DND-41 (cell line): ENCODE measurements at regions not wholly inside any gene's neighbourhood (a gene's known extent, or its start where the extent isn't known, plus 50 kb on each side); places are given as distances from the start of the nearest gene placed in this dataset.

ENCODE experiments used
- ATAC-seq: fragments of 200-7000 bp; cut with Tn5 transposase; 3 replicates; pipeline ENCODE4 v1.9.1; 2021; ENCODE audit warnings: low read depth; ENCODE audit not compliant: insufficient read depth
- DNase-seq: peaks from one replicate; pipeline ENCODE4 v3.0.0-alpha.2; 2020
- H2AFZ ChIP-seq: 2 replicates; pipeline ENCODE4 v1.6.0; 2012; ENCODE audit warnings: low read depth, low read length
- H3K27ac ChIP-seq: 2 replicates; pipeline ENCODE4 v1.5.1; 2012; ENCODE audit warnings: low read length, inconsistent platforms
- H3K27me3 ChIP-seq: fragments of 200-600 bp; sonication (generic); 2 replicates; pipeline ENCODE4 v1.6.0; 2012; ENCODE audit warnings: low read length, mild to moderate bottlenecking, inconsistent platforms; ENCODE audit not compliant: insufficient read depth, poor library complexity
- H3K36me3 ChIP-seq: 2 replicates; pipeline ENCODE4 v1.5.1; 2012; ENCODE audit warnings: low read length, inconsistent platforms; ENCODE audit not compliant: insufficient read depth
- H3K4me1 ChIP-seq: 2 replicates; pipeline ENCODE4 v1.5.1; 2012; ENCODE audit warnings: mild to moderate bottlenecking, low read length; ENCODE audit not compliant: insufficient read depth
- H3K4me2 ChIP-seq: 2 replicates; pipeline ENCODE4 v1.6.0; 2012; ENCODE audit warnings: mild to moderate bottlenecking, moderate library complexity, low read length, inconsistent platforms; ENCODE audit not compliant: insufficient read depth
- H3K4me3 ChIP-seq, 2 experiments: fragments of 200-600 bp in 1 of 2; shearing (Covaris generic) in 1 of 2; 2 replicates each; pipeline ENCODE4 v1.5.1; 2012 to 2016; ENCODE audit warnings: inconsistent platforms in 2 of 2, low read length in 2 of 2, mild to moderate bottlenecking in 2 of 2, low read depth in 1 of 2, moderate library complexity in 1 of 2
- H3K79me2 ChIP-seq: 2 replicates; pipeline ENCODE4 v1.6.0; 2012; ENCODE audit warnings: low read length, inconsistent platforms; ENCODE audit not compliant: insufficient read depth
- H3K9ac ChIP-seq: 2 replicates; pipeline ENCODE4 v1.6.0; 2012; ENCODE audit warnings: low read depth, mild to moderate bottlenecking, inconsistent platforms, low read length, moderate library complexity
- H3K9me3 ChIP-seq: 2 replicates; pipeline ENCODE4 v1.5.1; 2012; ENCODE audit warnings: low read length, moderate library complexity, mild to moderate bottlenecking, inconsistent platforms; ENCODE audit not compliant: insufficient read depth, severe bottlenecking
- H4K20me1 ChIP-seq: 2 replicates; pipeline ENCODE4 v1.6.0; 2012; ENCODE audit warnings: low read length; ENCODE audit not compliant: insufficient read depth
- CTCF ChIP-seq: IDR thresholded peaks from 2 replicates; pipeline ENCODE4 v1.5.1; 2012; ENCODE audit warnings: borderline replicate concordance, low read length, moderate library complexity, mild to moderate bottlenecking; ENCODE audit not compliant: poor library complexity, severe bottlenecking; ENCODE audit errors: extremely low read depth
- EZH2 ChIP-seq: IDR thresholded peaks from 3 replicates; pipeline ENCODE4 v1.6.1; 2012; ENCODE audit warnings: borderline replicate concordance, low read depth, mild to moderate bottlenecking, moderate library complexity, low read length, inconsistent platforms; ENCODE audit not compliant: severe bottlenecking

GRCh38 chr17:71434716-71435115, 686.1 kb upstream of the SOX9 start:
- H2AFZ ChIP-seq: no peak overlapping the region
- ATAC-seq: no peak
- TF ChIP-seq EZH2: no peak
- TF ChIP-seq CTCF: no peak

DNA sequence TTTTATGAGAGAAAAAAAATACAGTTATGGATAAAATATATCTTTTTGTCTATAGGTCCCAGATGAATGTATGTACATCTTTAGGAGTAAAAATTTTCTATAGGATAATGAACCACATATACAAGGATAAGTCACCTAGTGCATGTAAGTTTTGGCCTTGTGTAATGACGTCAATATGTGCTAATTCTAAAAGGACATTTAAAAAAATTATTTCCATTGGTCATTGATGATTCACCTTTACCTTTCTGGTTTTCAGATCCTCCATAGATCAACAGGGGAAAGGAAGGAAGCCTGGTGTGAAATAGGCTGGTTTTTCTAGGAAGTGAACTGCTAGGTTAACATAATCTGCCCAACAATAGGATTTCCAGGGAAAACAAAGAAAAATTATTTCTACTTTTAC, 684.3 kb upstream of the SOX9 start:
- Histone ChIP-seq H3K9ac (no peak overlapping the region), H3K4me1 (no peaks in the 10 kb centered on the region), H2AFZ (no peak overlapping the region), H3K4me2 (no peak overlapping the region), H3K4me3 (no peak overlapping the region), H3K27me3 (no peaks in the 10 kb centered on the region), H4K20me1 (no peaks in the 10 kb centered on the region), H3K9me3 (no peaks in the 10 kb centered on the region), H3K27ac (no peak overlapping the region), H3K79me2 (no peaks in the 10 kb centered on the region), H3K36me3 (no peaks in the 10 kb centered on the region)
- DNase-seq (no peak), ATAC-seq (no peak)
- TF ChIP-seq CTCF (no peak), EZH2 (no peak)

More at GRCh38 chr17:71434716-71435115, 686.1 kb upstream of the SOX9 start:
- H3K27ac ChIP-seq: no peak overlapping the region
- no peak overlapping the region for H3K4me2 ChIP-seq
- DNase-seq: no peak
- H3K4me3 ChIP-seq: no peak overlapping the region
- no peaks in the 10 kb centered on the region for H3K36me3 ChIP-seq
- H4K20me1 ChIP-seq: no peaks in the 10 kb centered on the region
- H3K9ac ChIP-seq: no peak overlapping the region
- no peaks in the 10 kb centered on the region for H3K27me3 ChIP-seq
- H3K79me2 ChIP-seq: no peaks in the 10 kb centered on the region
- H3K9me3 ChIP-seq: no peaks in the 10 kb centered on the region
- no peaks in the 10 kb centered on the region for H3K4me1 ChIP-seq

DNA sequence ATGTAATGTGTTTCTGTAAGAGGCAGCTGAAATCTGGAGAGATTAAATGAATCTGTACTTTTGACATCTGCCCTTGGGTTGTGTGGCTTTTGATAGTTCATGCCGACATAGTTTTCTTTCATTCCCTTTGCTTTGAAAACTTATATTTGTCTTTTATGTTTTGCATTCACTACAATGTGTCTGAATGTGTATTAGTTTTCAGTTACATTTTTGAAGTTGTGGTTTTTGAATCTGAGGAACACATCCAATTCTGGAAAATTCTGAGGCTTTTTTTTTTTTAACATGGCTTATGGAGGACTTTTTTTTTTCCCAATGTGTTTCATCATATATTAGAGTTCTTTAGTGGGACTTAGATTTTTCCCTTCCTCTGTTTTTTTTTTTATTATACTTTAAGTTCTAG, 683.7 kb upstream of the SOX9 start:
- ATAC-seq (no peak), DNase-seq (no peak)
- no peaks in the 10 kb centered on the region for H3K79me2 ChIP-seq
- no peaks in the 10 kb centered on the region for H3K9me3 ChIP-seq
- H3K4me2 ChIP-seq: no peak overlapping the region
- H2AFZ ChIP-seq: no peak overlapping the region
- H3K4me3 ChIP-seq: no peak overlapping the region
- H3K27me3 ChIP-seq: no peaks in the 10 kb centered on the region
- no peaks in the 10 kb centered on the region for H3K4me1 ChIP-seq
- H3K27ac ChIP-seq: no peak overlapping the region
- H3K9ac ChIP-seq: no peak overlapping the region
- no peaks in the 10 kb centered on the region for H3K36me3 ChIP-seq
- H4K20me1 ChIP-seq: no peaks in the 10 kb centered on the region
- TF ChIP-seq CTCF (no peak), EZH2 (no peak)

GRCh38 chr17:71438631-71439146, 682.1 kb upstream of the SOX9 start:
- no peak overlapping the region for H3K4me3 ChIP-seq
- no peak overlapping the region for H3K27ac ChIP-seq
- H3K9ac ChIP-seq: no peak overlapping the region
- H3K4me2 ChIP-seq: no peak overlapping the region
- DNase-seq (no peak), ATAC-seq (peak; percentile 31; the same call in 1 of the 3 replicates)
- H2AFZ ChIP-seq: no peak overlapping the region
- H3K4me1 ChIP-seq: no peaks in the 10 kb centered on the region
- H3K9me3 ChIP-seq: no peaks in the 10 kb centered on the region
- H3K27me3 ChIP-seq: no peaks in the 10 kb centered on the region
- H3K79me2 ChIP-seq: no peaks in the 10 kb centered on the region
- TF ChIP-seq EZH2 (no peak), CTCF (peak; percentile 14)
- no peaks in the 10 kb centered on the region for H3K36me3 ChIP-seq
- no peaks in the 10 kb centered on the region for H4K20me1 ChIP-seq
